ENCODE measurements at regions not wholly inside any gene's neighbourhood (a gene's known extent, or its start where the extent isn't known, plus 50 kb on each side); places are given as distances from the start of the nearest gene placed in this dataset.
"Not testable (repeated sequence)": the region's sequence is repeated elsewhere in the genome, so short reads cannot be mapped to it uniquely, and the experiment has no call there.

DNA sequence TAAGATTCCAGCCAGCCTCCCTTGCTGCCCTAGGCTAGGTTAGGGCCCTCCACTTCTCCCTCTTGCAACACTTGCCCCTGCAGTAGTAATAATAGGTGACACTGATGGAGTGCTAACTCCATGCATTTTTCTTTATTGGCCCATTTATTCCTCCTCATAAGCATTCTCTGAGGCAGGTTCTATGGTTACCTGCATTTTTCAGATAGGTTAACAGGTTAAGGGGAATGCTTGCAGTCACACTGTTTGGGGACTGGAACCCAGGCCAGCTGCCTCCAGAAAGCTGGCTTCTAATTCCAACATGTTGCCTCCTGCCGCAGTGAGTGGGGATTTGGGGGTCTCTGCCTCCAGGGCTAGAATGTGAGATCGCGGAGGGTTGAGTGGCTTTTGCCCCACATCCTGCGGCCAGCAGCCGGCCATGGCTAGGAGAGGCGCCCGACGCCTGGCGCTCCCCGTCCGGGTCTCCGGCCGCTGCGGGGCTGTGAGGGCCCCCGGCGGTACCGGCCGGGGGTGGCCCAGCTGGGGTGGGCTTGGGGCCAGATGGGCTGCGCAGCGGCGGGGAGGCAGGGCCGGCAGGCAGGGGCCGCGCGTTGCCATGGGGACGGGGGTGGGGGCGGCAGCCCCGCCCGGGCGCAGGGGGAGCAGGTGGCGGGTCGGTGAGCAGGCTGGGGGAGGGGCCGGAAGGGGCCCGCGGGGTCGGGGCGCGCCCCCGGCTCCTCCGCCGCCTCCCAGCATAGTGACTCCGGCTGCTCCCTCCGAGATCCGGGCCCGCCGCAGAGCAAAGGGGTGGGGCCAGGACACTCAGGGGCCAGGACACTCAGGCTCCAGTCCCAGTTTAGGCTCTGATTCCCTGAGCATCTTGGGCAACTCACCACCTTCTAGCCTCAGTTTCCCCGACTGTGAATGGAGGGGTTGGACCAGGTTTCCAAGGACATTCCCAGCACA is 68.4 kb upstream of the SSBP3 start:
- peak; percentile 23 for DNase-seq

DNA sequence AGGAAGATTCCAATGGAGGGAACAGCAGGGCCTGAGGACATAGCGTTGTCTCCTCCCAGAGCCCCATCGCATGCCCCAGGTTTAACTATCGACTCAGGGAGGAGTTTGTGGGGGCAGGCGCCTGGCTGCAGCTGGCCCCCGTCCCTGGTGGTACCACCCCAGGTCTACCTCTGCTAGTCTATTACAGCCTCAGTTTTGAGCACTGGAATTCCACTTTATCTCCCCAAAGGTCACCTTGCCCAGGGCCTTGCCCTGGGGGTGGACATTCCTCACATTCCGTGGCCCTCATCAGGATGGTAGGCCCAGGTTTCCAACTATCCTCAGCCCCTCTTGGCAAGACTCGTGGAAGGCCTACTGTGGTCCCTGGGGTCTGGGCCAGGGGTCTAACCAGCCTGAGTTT is 65.4 kb upstream of the SSBP3 start:
- no peak for DNase-seq

DNA sequence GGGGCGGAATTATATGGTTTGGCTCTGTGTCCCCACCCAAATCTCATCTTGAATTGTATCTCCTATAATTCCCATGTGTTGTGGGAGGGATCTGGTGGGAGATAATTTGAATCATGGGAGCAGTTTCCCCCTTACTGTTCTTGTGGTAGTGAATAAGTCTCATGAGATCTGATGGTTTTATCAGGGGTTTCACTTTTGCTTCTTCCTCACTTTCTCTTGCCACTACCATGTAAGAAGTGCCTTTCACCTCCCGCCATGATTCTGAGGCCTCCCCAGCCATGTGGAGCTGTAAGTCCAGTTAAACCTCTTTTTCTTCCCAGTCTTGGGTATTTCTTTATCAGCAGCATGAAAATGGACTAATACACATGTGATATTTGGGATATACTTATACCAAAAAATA is 63.2 kb upstream of the SSBP3 start:
- DNase-seq, result not testable (repeated sequence)

DNA sequence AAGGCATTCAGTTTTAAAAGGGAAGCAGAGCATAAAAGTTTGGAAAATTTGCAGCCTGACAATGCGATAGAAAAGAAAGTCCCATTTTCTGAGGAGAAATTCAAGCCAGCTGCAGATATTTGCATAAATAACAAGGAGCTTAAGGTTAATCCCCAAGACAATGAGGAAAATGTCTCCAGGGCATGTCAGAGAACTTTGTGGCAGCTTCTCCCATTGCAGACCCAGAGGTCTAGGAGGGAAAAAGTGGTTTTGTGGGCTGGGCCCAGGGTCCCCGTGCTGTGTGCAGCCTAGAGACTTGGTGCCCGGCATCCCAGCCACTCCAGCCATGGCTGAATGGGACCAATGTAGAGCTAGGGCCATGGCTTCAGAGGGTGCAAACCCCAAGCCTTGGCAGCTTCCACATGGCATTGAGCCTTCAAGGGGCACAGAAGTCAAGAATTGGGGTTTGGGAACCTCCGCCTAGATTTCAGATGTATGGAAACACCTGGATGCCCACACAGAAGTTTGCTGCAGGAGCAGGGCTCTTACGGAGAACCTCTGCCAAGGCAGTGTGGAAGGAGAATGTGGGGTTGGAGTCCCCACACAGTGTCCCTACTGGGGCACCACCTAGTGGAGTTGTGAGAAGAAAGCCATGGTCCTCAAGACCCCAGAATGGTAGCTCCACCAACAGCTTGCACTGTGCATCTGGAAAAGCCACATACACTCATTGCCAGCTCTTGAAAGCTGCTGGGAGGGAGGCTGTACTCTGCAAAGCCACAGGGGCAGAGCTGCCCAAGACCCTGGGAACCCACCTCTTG is 62.3 kb upstream of the SSBP3 start:
- not testable (repeated sequence) for DNase-seq

- DNase-seq, result no peak
Measured at GRCh38 chr1:54465351-54465811, 59.2 kb upstream of the SSBP3 start.

- no peak for DNase-seq
Measured at GRCh38 chr1:54464477-54465146, 58.4 kb upstream of the SSBP3 start.

DNA sequence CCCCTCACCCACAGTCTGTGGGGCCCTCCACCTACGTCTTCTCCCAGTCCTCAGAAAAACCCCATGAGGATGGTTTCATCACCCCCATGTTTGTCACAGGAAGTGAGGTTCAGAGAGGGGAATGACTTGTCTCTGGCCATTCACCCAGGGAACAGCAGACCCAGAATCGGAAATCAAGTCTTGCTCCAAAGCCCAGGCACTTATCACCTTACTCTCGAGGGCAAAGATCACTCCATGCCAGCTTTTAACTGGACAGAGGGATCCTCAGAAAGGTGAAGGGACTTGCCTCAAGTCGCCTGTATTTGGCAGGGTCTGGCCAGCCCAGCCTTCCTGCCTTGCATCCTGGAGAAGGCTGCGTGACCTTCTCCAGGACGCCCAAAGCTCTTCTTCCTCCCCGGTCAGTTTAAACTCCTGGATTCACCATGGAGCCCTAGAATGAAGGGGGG is 57.9 kb upstream of the SSBP3 start:
- no peak for DNase-seq

- DNase-seq, result no peak
Measured at GRCh38 chr1:54463259-54464030, 57.3 kb upstream of the SSBP3 start.

DNA sequence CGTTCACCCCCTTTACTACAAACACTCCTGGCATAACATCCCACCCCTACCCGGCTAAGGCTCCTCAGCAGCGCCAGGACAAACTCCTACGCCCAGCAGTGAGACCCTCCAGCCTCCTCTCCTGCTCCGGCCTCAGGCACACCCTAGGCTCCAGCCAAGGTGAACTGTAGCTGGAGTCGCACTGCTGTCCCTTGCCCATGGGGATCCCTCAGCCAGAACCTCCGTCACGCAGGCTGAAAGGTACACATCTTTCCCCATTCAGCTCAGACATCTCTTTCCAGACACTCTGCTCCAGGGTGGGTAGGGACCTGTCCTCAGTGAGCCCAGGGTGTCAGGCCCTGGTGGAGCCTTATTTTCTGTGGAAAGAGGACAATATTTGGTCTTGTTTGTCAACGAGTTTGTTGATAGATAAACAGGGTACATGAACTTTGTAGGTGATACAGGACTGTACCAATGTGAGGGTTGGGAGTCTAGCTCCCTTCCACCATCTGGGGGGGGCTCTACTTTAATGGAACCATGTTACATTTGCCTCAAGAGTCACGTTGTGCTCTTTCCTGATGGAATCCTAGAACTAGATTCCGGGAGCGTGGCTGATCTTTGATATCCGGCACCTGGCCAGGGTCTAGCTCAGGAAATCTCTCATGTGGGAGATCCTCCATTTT is 56.5 kb upstream of the SSBP3 start:
- DNase-seq, result no peak

GRCh38 chr1:54461731-54462596 is 55.8 kb upstream of the SSBP3 start:
- DNase-seq, result no peak

- no peak for DNase-seq
Measured at GRCh38 chr1:54460861-54461387, 54.7 kb upstream of the SSBP3 start.

DNA sequence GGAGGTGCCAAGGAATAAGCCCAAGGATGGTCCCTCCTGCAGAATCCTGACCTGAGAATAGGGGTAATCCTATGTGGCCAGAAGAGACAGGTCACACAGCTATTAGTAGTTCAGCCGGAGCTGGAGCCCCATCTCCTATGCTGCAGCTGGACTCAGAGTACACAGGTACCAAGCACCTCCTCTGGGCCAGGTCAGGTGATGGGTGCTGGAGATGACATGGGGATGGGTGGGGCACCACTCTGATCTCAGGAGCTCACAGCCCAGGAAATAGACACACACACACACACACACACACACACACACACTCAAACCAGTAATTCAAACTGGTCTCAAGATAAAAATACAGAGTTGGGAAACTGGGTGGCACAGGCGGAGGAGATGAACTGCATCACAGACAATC is 54.2 kb upstream of the SSBP3 start:
- DNase-seq, result no peak

- DNase-seq, result peak; percentile 38
Measured at GRCh38 chr1:54459726-54460191, 53.6 kb upstream of the SSBP3 start.

DNA sequence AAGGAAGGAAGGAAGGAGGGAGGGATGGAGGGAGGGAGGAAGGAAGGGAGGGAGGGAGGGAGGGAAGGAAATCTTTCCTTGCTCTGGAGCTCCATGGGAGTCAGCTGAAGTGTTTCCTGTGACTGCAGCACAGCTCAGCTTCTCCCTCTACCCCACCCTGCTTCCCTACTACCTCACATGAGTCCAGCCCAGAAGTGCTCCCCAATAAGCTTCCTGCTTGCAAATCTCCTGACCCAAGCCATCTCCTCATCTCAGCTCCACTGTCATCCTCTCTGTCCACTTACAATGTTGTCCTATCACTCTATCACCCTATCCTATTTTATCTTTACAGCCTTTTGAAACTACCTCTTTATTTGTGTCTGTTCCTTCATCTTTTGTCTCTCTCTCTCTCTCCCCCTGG is 52.9 kb upstream of the SSBP3 start:
- DNase-seq, result no peak

GRCh38 chr1:54456921-54457529 is 50.8 kb upstream of the SSBP3 start:
- no peak for DNase-seq

DNA sequence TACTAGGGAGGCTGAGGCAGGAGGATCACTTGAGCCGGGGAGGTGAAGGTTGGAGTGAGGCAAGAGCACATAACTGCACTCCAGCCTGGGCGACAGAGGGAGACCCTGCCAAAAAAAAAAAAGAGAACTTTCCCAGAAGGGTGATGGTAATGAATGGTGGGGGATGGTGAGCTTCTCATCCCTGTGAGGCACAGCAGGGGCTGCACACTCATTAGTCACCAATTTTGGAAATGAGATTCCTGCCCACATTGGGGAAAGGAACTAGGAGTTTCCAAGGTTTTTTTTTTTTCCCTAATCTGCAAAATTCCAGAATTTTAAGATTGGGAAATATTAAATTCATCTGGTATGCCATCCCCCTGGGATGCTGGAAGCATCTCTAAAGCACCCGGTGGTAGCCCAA is 50.2 kb upstream of the SSBP3 start:
- DNase-seq, result no peak

Measured in DMS79 treated with DMSO at 0.1 percent for 48 hours (cell line).